Astrocyte (in vitro differentiated cells and primary cell): ENCODE measurements at regions not wholly inside any gene's neighbourhood (a gene's known extent, or its start where the extent isn't known, plus 50 kb on each side); places are given as distances from the start of the nearest gene placed in this dataset.
"Not testable (repeated sequence)": the region's sequence is repeated elsewhere in the genome, so short reads cannot be mapped to it uniquely, and the experiment has no call there.

Experiments used
- EZH2 ChIP-seq: IDR thresholded peaks from 2 replicates; pipeline ENCODE4 v1.6.1; 2012; ENCODE audit warnings: mild to moderate bottlenecking, low read length, inconsistent platforms; ENCODE audit not compliant: insufficient read depth
- TF ChIP-seq, protein P1 (sequence below): IDR thresholded peaks from 2 replicates; pipeline ENCODE4 v1.5.1; 2011; ENCODE audit warnings: low read depth, mild to moderate bottlenecking, inconsistent platforms, low read length, moderate library complexity; ENCODE audit not compliant: insufficient read depth

DNA sequence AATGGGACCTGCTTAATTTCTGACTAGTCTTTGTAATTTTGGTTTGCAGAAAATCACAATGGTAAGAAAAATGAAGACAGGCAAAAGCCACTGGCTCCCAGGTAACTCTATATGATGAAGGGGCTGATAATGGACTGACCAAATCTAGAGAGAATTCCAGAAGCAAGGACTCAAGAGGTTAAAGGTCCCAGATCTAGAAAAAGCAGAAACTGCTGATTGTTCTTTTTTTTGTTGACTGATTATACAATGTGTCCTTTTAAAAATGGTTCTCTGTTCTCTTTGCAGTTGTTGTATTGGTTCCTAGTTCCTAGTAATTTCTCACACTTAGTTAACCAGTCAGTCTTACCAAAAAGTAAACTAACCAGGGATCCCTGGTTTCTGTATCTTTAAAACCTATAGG is 81.4 kb downstream of the PPIAL4C start:
- TF ChIP-seq, protein P1, sequence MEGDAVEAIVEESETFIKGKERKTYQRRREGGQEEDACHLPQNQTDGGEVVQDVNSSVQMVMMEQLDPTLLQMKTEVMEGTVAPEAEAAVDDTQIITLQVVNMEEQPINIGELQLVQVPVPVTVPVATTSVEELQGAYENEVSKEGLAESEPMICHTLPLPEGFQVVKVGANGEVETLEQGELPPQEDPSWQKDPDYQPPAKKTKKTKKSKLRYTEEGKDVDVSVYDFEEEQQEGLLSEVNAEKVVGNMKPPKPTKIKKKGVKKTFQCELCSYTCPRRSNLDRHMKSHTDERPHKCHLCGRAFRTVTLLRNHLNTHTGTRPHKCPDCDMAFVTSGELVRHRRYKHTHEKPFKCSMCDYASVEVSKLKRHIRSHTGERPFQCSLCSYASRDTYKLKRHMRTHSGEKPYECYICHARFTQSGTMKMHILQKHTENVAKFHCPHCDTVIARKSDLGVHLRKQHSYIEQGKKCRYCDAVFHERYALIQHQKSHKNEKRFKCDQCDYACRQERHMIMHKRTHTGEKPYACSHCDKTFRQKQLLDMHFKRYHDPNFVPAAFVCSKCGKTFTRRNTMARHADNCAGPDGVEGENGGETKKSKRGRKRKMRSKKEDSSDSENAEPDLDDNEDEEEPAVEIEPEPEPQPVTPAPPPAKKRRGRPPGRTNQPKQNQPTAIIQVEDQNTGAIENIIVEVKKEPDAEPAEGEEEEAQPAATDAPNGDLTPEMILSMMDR: not testable (repeated sequence)
- not testable (repeated sequence) for TF ChIP-seq EZH2
